Body of pancreas (tissue), 4 donors: ENCODE measurements at regions not wholly inside any gene's neighbourhood (a gene's known extent, or its start where the extent isn't known, plus 50 kb on each side); places are given as distances from the start of the nearest gene placed in this dataset.

Experiments used
- CTCF ChIP-seq, 7 experiments: fragments of 450-650 bp in 4 of 7; fragments of 200-600 bp in 3 of 7; sonication (generic) in 3 of 7; IDR thresholded peaks; one replicate each; pipeline ENCODE4 v1.5.1; 2016 to 2019; ENCODE audit warnings: antibody characterized with exemption in 7 of 7
- POLR2A ChIP-seq, 3 donors: fragments of 450-650 bp; IDR thresholded peaks; one replicate each; pipeline ENCODE4 v1.6.1; 2016; ENCODE audit warnings: antibody characterized with exemption in 3 of 3, mild to moderate bottlenecking in 2 of 3

- TF ChIP-seq CTCF (IDR thresholded peaks at IDR 0.05) (no peak), POLR2A (IDR thresholded peaks at IDR 0.05) (no peak)
Measured at GRCh38 chr17:71458322-71458721, 662.5 kb upstream of the SOX9 start.
